OCI-LY3 (cell line): ENCODE measurements at regions not wholly inside any gene's neighbourhood (a gene's known extent, or its start where the extent isn't known, plus 50 kb on each side); places are given as distances from the start of the nearest gene placed in this dataset.

ENCODE experiments used
- H2AFZ ChIP-seq: fragments of 200-600, 300-600 bp; shearing (Covaris generic); 2 replicates; pipeline ENCODE4 v1.6.0; 2014; ENCODE audit warnings: antibody characterized with exemption, low read depth, low read length
- H3K27ac ChIP-seq: fragments of 200-600, 300-600 bp; sonication (generic); 2 replicates; pipeline ENCODE4 v1.5.1; 2014; ENCODE audit warnings: mild to moderate bottlenecking, low read length, moderate library complexity, mixed read lengths
- H3K27me3 ChIP-seq: fragments of 200-600, 300-600 bp; sonication (generic); 2 replicates; pipeline ENCODE4 v1.6.1; 2014; ENCODE audit warnings: low read depth, low read length, mixed read lengths
- H3K36me3 ChIP-seq: fragments of 200-600, 300-600 bp; sonication (generic); replicated peaks from 2 replicates; pipeline ENCODE3; 2014; ENCODE audit warnings: low read depth, low read length, mixed read lengths
- H3K4me1 ChIP-seq: fragments of 300-600, 200-600 bp; sonication (generic); 2 replicates; pipeline ENCODE4 v1.6.1; 2014; ENCODE audit warnings: low read length, mixed read lengths
- H3K4me2 ChIP-seq: fragments of 200-600, 300-600 bp; sonication (generic); 2 replicates; pipeline ENCODE4 v1.6.1; 2014; ENCODE audit warnings: low read length, mixed read lengths
- H3K4me3 ChIP-seq: fragments of 300-600, 200-600 bp; sonication (generic); 2 replicates; pipeline ENCODE4 v1.5.1; 2014; ENCODE audit warnings: antibody characterized with exemption, mild to moderate bottlenecking, low read length, moderate library complexity
- H3K79me2 ChIP-seq: fragments of 300-600, 200-600 bp; shearing (Covaris generic); 2 replicates; pipeline ENCODE4 v1.6.1; 2014; ENCODE audit warnings: mild to moderate bottlenecking, low read length, mixed read lengths
- H3K9ac ChIP-seq: fragments of 300-600, 200-600 bp; shearing (Covaris generic); 2 replicates; pipeline ENCODE4 v1.6.0; 2014; ENCODE audit warnings: mild to moderate bottlenecking, low read length, moderate library complexity
- H3K9me3 ChIP-seq: fragments of 200-600, 300-600 bp; shearing (Covaris generic); 2 replicates; pipeline ENCODE4 v1.6.1; 2014; ENCODE audit warnings: low read length, mixed read lengths; ENCODE audit not compliant: insufficient read depth
- H4K20me1 ChIP-seq: fragments of 200-600, 300-600 bp; sonication (generic); 2 replicates; pipeline ENCODE4 v1.6.1; 2016; ENCODE audit warnings: low read length, mixed read lengths; ENCODE audit not compliant: insufficient read depth
- EZH2phosphoT487 ChIP-seq: fragments of 200-600 bp; shearing (Covaris generic); IDR thresholded peaks from 2 replicates; pipeline ENCODE4 v1.6.1; 2018; ENCODE audit warnings: antibody characterized with exemption, mixed run types, low read depth
- TF ChIP-seq, protein P1 (sequence below): fragments of 200-600, 300-600 bp; sonication (generic); IDR thresholded peaks from 2 replicates; pipeline ENCODE4 v1.5.1; 2014; ENCODE audit warnings: antibody characterized with exemption, low read length, low read depth

DNA sequence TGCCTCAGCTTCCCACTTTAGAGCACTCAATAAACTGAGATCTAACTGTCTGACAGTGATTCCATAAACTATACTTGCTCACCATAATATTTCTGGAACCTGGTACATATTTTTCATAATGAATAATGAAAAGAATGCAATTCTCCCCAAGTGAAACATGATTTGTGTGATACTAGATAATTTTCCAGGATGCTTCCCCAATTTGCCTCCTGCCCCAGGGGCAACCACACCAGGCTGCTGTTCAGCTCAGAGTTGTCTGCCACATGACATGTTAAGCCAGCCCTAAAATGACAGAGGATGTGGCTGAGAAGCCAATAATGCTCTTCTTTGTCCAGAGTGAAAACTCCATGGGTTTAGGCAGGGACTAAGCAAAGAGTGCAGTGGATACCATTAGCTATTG is 62.9 kb upstream of the SEZ6L start:
- peaks cover 69% of the 10 kb centered on the region for H3K27me3 ChIP-seq
- no peaks in the 10 kb centered on the region for H3K79me2 ChIP-seq
- no peak overlapping the region for H3K27ac ChIP-seq
- no peak overlapping the region for H3K9ac ChIP-seq
- no peaks in the 10 kb centered on the region for H3K4me1 ChIP-seq
- no peaks in the 10 kb centered on the region for H3K36me3 ChIP-seq
- no peaks in the 10 kb centered on the region for H4K20me1 ChIP-seq
- H3K9me3 ChIP-seq, result no peaks in the 10 kb centered on the region
- H2AFZ ChIP-seq, result no peak overlapping the region
- H3K4me2 ChIP-seq, result no peak overlapping the region
- TF ChIP-seq EZH2phosphoT487, result no peak
- TF ChIP-seq, protein P1, sequence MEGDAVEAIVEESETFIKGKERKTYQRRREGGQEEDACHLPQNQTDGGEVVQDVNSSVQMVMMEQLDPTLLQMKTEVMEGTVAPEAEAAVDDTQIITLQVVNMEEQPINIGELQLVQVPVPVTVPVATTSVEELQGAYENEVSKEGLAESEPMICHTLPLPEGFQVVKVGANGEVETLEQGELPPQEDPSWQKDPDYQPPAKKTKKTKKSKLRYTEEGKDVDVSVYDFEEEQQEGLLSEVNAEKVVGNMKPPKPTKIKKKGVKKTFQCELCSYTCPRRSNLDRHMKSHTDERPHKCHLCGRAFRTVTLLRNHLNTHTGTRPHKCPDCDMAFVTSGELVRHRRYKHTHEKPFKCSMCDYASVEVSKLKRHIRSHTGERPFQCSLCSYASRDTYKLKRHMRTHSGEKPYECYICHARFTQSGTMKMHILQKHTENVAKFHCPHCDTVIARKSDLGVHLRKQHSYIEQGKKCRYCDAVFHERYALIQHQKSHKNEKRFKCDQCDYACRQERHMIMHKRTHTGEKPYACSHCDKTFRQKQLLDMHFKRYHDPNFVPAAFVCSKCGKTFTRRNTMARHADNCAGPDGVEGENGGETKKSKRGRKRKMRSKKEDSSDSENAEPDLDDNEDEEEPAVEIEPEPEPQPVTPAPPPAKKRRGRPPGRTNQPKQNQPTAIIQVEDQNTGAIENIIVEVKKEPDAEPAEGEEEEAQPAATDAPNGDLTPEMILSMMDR, result no peak
- no peak overlapping the region for H3K4me3 ChIP-seq

DNA sequence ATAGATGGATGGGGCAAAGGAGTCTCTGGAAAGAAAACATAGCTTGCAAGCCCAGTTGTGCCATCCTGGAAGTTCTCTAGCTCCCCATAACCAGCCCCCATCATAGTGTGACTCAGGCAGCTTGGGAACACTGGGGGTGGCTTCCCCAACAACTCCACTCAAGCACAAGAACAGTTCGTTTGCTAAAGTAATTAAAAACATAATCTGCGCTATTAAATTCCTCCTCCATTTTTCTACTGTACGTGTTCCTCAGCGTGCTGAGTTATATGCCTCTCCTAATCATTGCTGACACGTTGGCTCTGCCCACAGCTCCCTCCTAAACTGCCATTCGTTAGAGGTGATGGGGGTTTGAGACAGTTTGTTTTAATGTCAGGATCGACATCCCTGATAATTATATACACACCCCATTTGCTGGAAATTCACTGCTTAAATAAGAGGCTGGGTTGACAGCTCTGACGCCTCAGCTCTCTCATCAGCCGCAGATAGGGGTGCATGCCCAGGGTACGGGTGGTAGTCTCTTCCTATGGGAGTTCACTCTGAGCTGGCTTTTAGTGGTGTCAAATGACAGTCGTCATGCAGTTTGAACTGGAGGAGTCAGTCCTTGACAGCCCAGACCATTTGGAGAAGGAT is 59.5 kb upstream of the SEZ6L start:
- Histone ChIP-seq H3K27ac (no peak overlapping the region), H3K9me3 (no peaks in the 10 kb centered on the region), H3K4me1 (no peaks in the 10 kb centered on the region)

DNA sequence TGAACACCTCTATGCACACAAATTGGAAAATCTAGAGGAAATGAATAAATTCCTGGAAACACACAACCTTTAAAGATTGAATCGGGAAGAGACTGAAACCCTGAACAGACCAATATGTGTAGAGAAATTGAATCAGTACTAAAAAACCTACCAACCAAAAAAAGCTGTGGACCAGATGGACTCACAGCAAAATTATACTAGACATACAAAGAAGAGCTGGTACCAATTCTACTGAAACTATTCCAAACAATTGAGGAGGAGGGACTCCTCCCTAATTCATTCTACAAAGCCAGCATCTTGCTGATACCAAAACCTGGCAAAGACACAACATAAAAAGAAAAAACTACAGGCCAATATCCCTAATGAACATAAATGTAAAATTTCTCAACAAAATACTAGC is 54.4 kb upstream of the SEZ6L start:
- H3K9me3 ChIP-seq, result no peaks in the 10 kb centered on the region
- no peaks in the 10 kb centered on the region for H4K20me1 ChIP-seq
- no peak overlapping the region for H2AFZ ChIP-seq
- no peak overlapping the region for H3K4me3 ChIP-seq
- no peak overlapping the region for H3K4me2 ChIP-seq
- no peak overlapping the region for H3K27ac ChIP-seq
- H3K9ac ChIP-seq, result no peak overlapping the region
- H3K4me1 ChIP-seq, result no peaks in the 10 kb centered on the region
- H3K79me2 ChIP-seq, result no peaks in the 10 kb centered on the region
- peaks cover 70% of the 10 kb centered on the region for H3K27me3 ChIP-seq
- TF ChIP-seq EZH2phosphoT487, result no peak
- TF ChIP-seq, protein P1, result no peak
- H3K36me3 ChIP-seq, result no peaks in the 10 kb centered on the region

More for the DNA sequence above, 59.5 kb upstream of the SEZ6L start:
- H4K20me1 ChIP-seq, result no peaks in the 10 kb centered on the region
- H3K4me3 ChIP-seq, result no peak overlapping the region
- H2AFZ ChIP-seq, result no peak overlapping the region
- H3K4me2 ChIP-seq, result no peak overlapping the region
- TF ChIP-seq, protein P1, result no peak
- no peak for TF ChIP-seq EZH2phosphoT487
- H3K27me3 ChIP-seq, result peaks cover 71% of the 10 kb centered on the region
- no peak overlapping the region for H3K9ac ChIP-seq
- no peaks in the 10 kb centered on the region for H3K79me2 ChIP-seq
- no peaks in the 10 kb centered on the region for H3K36me3 ChIP-seq

DNA sequence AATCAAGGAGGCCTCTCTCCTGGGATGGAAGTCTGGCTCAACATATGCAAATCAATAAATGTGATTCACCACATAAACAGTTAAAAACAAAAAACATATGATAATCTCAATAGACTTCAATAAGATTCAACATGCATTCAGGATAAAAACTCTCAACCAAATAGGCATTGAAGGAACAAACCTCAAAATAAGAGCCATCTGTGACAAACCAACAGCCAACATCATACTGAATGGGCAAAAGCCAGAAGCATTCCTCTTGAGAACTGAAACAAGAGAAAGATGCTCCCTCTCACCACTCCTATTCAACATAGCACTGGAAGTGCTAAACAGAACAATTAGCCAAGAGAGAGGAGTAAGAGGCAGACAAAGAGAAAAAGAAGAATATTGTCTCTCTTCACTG is 54.0 kb upstream of the SEZ6L start:
- Histone ChIP-seq H3K9me3 (no peaks in the 10 kb centered on the region), H4K20me1 (no peaks in the 10 kb centered on the region), H3K36me3 (no peaks in the 10 kb centered on the region)

More for the DNA sequence above, 54.0 kb upstream of the SEZ6L start:
- Histone ChIP-seq H3K27ac (no peak overlapping the region), H3K4me1 (no peaks in the 10 kb centered on the region), H3K27me3 (peaks cover 70% of the 10 kb centered on the region), H3K79me2 (no peaks in the 10 kb centered on the region), H3K9ac (no peak overlapping the region), H3K4me3 (no peak overlapping the region), H3K4me2 (no peak overlapping the region), H2AFZ (no peak overlapping the region)
- no peak for TF ChIP-seq EZH2phosphoT487
- TF ChIP-seq, protein P1, result no peak
